ENCODE measurements at regions not wholly inside any gene's neighbourhood (a gene's known extent, or its start where the extent isn't known, plus 50 kb on each side); places are given as distances from the start of the nearest gene placed in this dataset.

GRCh38 chr3:117358717-117359314 lies 649.2 kb downstream of the TUSC7 start:
- no peak for TF ChIP-seq CTCF (IDR thresholded peaks at IDR 0.05; ENCODE audit: extremely low read depth, missing control alignments)
- DNase-seq (ENCODE audit: low spot score) = no peak

GRCh38 chr3:117366574-117366973 lies 657.0 kb downstream of the TUSC7 start:
- TF ChIP-seq CTCF (IDR thresholded peaks at IDR 0.05; ENCODE audit: extremely low read depth, missing control alignments) = no peak
- DNase-seq (ENCODE audit: low spot score) = no peak

GRCh38 chr3:117367861-117368260 lies 658.3 kb downstream of the TUSC7 start:
- no peak for TF ChIP-seq CTCF (IDR thresholded peaks at IDR 0.05; ENCODE audit: extremely low read depth, missing control alignments)

GRCh38 chr3:117380631-117381030 lies 671.1 kb downstream of the TUSC7 start:
- TF ChIP-seq CTCF (IDR thresholded peaks at IDR 0.05; ENCODE audit: extremely low read depth, missing control alignments) = no peak
- DNase-seq (ENCODE audit: low spot score) = no peak

More at GRCh38 chr3:117367861-117368260, 658.3 kb downstream of the TUSC7 start:
- DNase-seq (ENCODE audit: low spot score) = no peak

- no peak for DNase-seq (ENCODE audit: low spot score)
- TF ChIP-seq CTCF (IDR thresholded peaks at IDR 0.05; ENCODE audit: extremely low read depth, missing control alignments) = no peak
Measured at GRCh38 chr3:117393119-117393518, 683.5 kb downstream of the TUSC7 start.

GRCh38 chr3:117398141-117398899 lies 688.7 kb downstream of the TUSC7 start:
- no peak for DNase-seq (ENCODE audit: low spot score)
- no peak for TF ChIP-seq CTCF (IDR thresholded peaks at IDR 0.05; ENCODE audit: extremely low read depth, missing control alignments)

- no peak for DNase-seq (ENCODE audit: low spot score)
Measured at GRCh38 chr3:117399311-117400078, 689.9 kb downstream of the TUSC7 start.

More at GRCh38 chr3:117399311-117400078, 689.9 kb downstream of the TUSC7 start:
- no peak for TF ChIP-seq CTCF (IDR thresholded peaks at IDR 0.05; ENCODE audit: extremely low read depth, missing control alignments)

Data from GM20000 (cell line).